Liver (tissue), 3 donors: ENCODE measurements at regions not wholly inside any gene's neighbourhood (a gene's known extent, or its start where the extent isn't known, plus 50 kb on each side); places are given as distances from the start of the nearest gene placed in this dataset.

Experiments
- CTCF ChIP-seq: fragments of 150-350 bp; IDR thresholded peaks from 2 replicates; pipeline ENCODE4 v1.5.1; 2017; ENCODE audit warnings: improper control_type of control experiment, low read depth, low read length; ENCODE audit not compliant: missing input control
- SP1 ChIP-seq: IDR thresholded peaks from 2 replicates; pipeline ENCODE4 v1.6.1; 2018; ENCODE audit warnings: antibody characterized with exemption, mild to moderate bottlenecking
- donor health status: healthy.
- donor health status: healthy.

GRCh38 chr6:168136001-168136400 lies 57.0 kb upstream of the FRMD1 start:
- TF ChIP-seq CTCF (no peak), SP1 (no peak)
